Right lobe of liver (tissue), 4 donors: ENCODE measurements at regions not wholly inside any gene's neighbourhood (a gene's known extent, or its start where the extent isn't known, plus 50 kb on each side); places are given as distances from the start of the nearest gene placed in this dataset.

Experiments
- CTCF ChIP-seq, 4 donors: fragments of 200-600 bp in 3 of 4; fragments of 450-650 bp in 1 of 4; IDR thresholded peaks; one replicate each; pipeline versions ENCODE4 v1.5.1 to v1.8.0; 2016 to 2022; ENCODE audit warnings: antibody characterized with exemption in 4 of 4, mild to moderate bottlenecking in 2 of 4
- POLR2A ChIP-seq: fragments of 450-650 bp; IDR thresholded peaks from one replicate; pipeline ENCODE4 v1.6.1; 2017; ENCODE audit warnings: antibody characterized with exemption, mild to moderate bottlenecking
- donor health status: DM: no; HTN: no; CAD: no.
- donor health status: DM: no; HTN: no; CAD: no.
- donor health status: DM: no; HTN: yes; CAD: no.

GRCh38 chr11:116537121-116537520, 235.7 kb downstream of the BUD13 start:
- TF ChIP-seq POLR2A: no peak
- TF ChIP-seq CTCF (IDR thresholded peaks at IDR 0.05): no peak
